ENCODE measurements at regions not wholly inside any gene's neighbourhood (a gene's known extent, or its start where the extent isn't known, plus 50 kb on each side); places are given as distances from the start of the nearest gene placed in this dataset.

- Histone ChIP-seq H3K4me1 (ENCODE audit: control insufficient read depth, extremely low read depth, insufficient read depth, low read length) (no peaks in the 10 kb centered on the region), H3K4me2 (ENCODE audit: insufficient read depth, low read length) (no peak overlapping the region), H3K27me3 (ENCODE audit: control insufficient read depth in 2 of 2, insufficient read depth in 2 of 2, low read length in 2 of 2) (peaks cover 9 to 10% of the 10 kb centered on the region in 2 experiments), H3K9me1 (replicated peaks; ENCODE audit: control insufficient read depth, extremely low read depth, insufficient read depth, low read length) (no peaks in the 10 kb centered on the region), H3K9ac (replicated peaks; ENCODE audit: extremely low read depth, insufficient read depth, low read length) (no peak overlapping the region), H3K27ac (ENCODE audit: insufficient read depth, low read depth, low read length) (no peak overlapping the region), H3K4me3 (replicated peaks in 1 of 3; ENCODE audit: insufficient read depth in 1 of 3, low read depth in 1 of 3, low read length in 3 of 3) (no peak overlapping the region), H3K79me2 (ENCODE audit: control insufficient read depth, insufficient read depth, low read length) (no peaks in the 10 kb centered on the region), H2AFZ (ENCODE audit: low read depth, low read length) (no peak overlapping the region), H3K9me3 (replicated peaks; ENCODE audit: control insufficient read depth, insufficient read depth, low read length) (no peaks in the 10 kb centered on the region), H4K20me1 (replicated peaks; ENCODE audit: control insufficient read depth, extremely low read depth, insufficient read depth, low read length) (no peaks in the 10 kb centered on the region), H3K36me3 (ENCODE audit: control insufficient read depth in 2 of 2, extremely low read depth in 1 of 2, insufficient read depth in 2 of 2, low read length in 2 of 2) (no peaks in the 10 kb centered on the region)
- FAIRE-seq (no peak), DNase-seq (ENCODE audit: low read depth, low spot score) (no peak)
- TF ChIP-seq POLR2A (IDR thresholded peaks at IDR 0.05; ENCODE audit: low read depth, low read length) (no peak), EZH2 (IDR thresholded peaks at IDR 0.05; ENCODE audit: borderline replicate concordance, low read depth, low read length, severe bottlenecking) (no peak), JUN (IDR thresholded peaks at IDR 0.05; ENCODE audit: borderline replicate concordance, insufficient read depth, insufficient read length, low read depth) (no peak), MAX (IDR thresholded peaks at IDR 0.05; ENCODE audit: insufficient read depth, insufficient read length) (no peak), MYC (IDR thresholded peaks at IDR 0.05; ENCODE audit: low read depth, low read length) (no peak), FOS (IDR thresholded peaks at IDR 0.05; ENCODE audit: borderline replicate concordance, insufficient read depth, low read length) (no peak), GATA2 (IDR thresholded peaks at IDR 0.05; ENCODE audit: insufficient read depth, insufficient read length, low read depth, low read length) (no peak)
- TF ChIP-seq, protein P1, sequence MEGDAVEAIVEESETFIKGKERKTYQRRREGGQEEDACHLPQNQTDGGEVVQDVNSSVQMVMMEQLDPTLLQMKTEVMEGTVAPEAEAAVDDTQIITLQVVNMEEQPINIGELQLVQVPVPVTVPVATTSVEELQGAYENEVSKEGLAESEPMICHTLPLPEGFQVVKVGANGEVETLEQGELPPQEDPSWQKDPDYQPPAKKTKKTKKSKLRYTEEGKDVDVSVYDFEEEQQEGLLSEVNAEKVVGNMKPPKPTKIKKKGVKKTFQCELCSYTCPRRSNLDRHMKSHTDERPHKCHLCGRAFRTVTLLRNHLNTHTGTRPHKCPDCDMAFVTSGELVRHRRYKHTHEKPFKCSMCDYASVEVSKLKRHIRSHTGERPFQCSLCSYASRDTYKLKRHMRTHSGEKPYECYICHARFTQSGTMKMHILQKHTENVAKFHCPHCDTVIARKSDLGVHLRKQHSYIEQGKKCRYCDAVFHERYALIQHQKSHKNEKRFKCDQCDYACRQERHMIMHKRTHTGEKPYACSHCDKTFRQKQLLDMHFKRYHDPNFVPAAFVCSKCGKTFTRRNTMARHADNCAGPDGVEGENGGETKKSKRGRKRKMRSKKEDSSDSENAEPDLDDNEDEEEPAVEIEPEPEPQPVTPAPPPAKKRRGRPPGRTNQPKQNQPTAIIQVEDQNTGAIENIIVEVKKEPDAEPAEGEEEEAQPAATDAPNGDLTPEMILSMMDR (IDR thresholded peaks at IDR 0.05; ENCODE audit: extremely low read depth in 1 of 2, insufficient read depth in 1 of 2, low read depth in 1 of 2, low read length in 2 of 2): no peak
- intact Hi-C loops (cut with micrococcal nuclease): no loop called here
- no TSS peak for BruUV-seq (replicated peaks)
- dilution Hi-C loops (cut with MboI; ENCODE audit: extremely low pct_ligation_motif_present, low sequenced_read_pairs): no loop called here
- ChIA-PET POLR2A (no interaction called here), CTCF (interaction anchor here (1.2 kb wide), 1 partner anchor 35 kb away, joined by 6 read pairs; no protein-coding TSS in a partner anchor)
These were observed 88.5 kb upstream of the C1QTNF9B start for GRCh38 chr13:23985839-23986238.

Data from endothelial cell of umbilical vein (primary cell).